H1 (cell line): ENCODE measurements at regions not wholly inside any gene's neighbourhood (a gene's known extent, or its start where the extent isn't known, plus 50 kb on each side); places are given as distances from the start of the nearest gene placed in this dataset.

Source experiments
- CTCF ChIA-PET: fragments of 300-600 bp; sonication (Branson Sonifier 250); formaldehyde crosslinking; loops from one replicate; lab custom pipeline; 2021; ENCODE audit not compliant: partially characterized antibody; lab: Charles Lee
- POLR2A ChIA-PET: fragments of 300-600 bp; sonication (Branson Sonifier 250); formaldehyde crosslinking; loops from one replicate; lab custom pipeline; 2021; ENCODE audit warnings: inconsistent platforms; ENCODE audit not compliant: partially characterized antibody; lab: Charles Lee
- DNase-seq, 2 experiments: peaks; one replicate each; pipeline versions ENCODE4 v3.0.0 to v3.0.0-alpha.2; 2010 to 2022; ENCODE audit warnings: low spot score in 2 of 2, low read depth in 1 of 2, mixed read lengths in 1 of 2
- FAIRE-seq: peaks from 2 replicates; lab custom pipeline; 2011; peaks lifted over from hg19 to GRCh38; lab: Jason Lieb, UNC
- H2AFZ ChIP-seq: 2 replicates; pipeline ENCODE4 v1.8.1; 2012; ENCODE audit warnings: low read length, inconsistent platforms
- H2AK5ac ChIP-seq: 2 replicates; pipeline ENCODE4 v1.6.1; 2013; ENCODE audit warnings: low read depth, low read length
- H2BK120ac ChIP-seq: replicated peaks from 2 replicates; pipeline ENCODE3; 2013; ENCODE audit warnings: low read depth, low read length, inconsistent platforms
- H2BK12ac ChIP-seq: 2 replicates; pipeline ENCODE4 v1.6.1; 2013; ENCODE audit warnings: low read depth, low read length
- H2BK15ac ChIP-seq: 2 replicates; pipeline ENCODE4 v1.6.1; 2013; ENCODE audit warnings: low read length
- H2BK20ac ChIP-seq: 2 replicates; pipeline ENCODE4 v1.6.1; 2013; ENCODE audit warnings: low read length
- H2BK5ac ChIP-seq: 2 replicates; pipeline ENCODE4 v1.6.1; 2013; ENCODE audit warnings: low read depth, low read length
- H3K14ac ChIP-seq: 2 replicates; pipeline ENCODE4 v1.6.1; 2013; ENCODE audit warnings: inconsistent platforms; ENCODE audit not compliant: insufficient read length
- H3K18ac ChIP-seq: 2 replicates; pipeline ENCODE4 v1.6.1; 2013; ENCODE audit warnings: low read length; ENCODE audit errors: extremely low read depth
- H3K23ac ChIP-seq: 2 replicates; pipeline ENCODE4 v1.6.1; 2013; ENCODE audit warnings: inconsistent platforms; ENCODE audit not compliant: insufficient read length
- H3K23me2 ChIP-seq: 2 replicates; pipeline ENCODE4 v1.6.1; 2013; ENCODE audit warnings: low read depth, low read length
- H3K27ac ChIP-seq: 2 replicates; pipeline ENCODE4 v1.6.1; 2011; ENCODE audit warnings: low read depth, low read length, inconsistent platforms
- H3K27me3 ChIP-seq, 4 experiments: replicated peaks in 1 of 4; 1 replicate in 1 of 4; 2 replicates in 3 of 4; pipeline versions ENCODE4 v1.6.1 to v1.8.1; 2011 to 2013; ENCODE audit warnings: low read length in 3 of 4, mild to moderate bottlenecking in 3 of 4, inconsistent platforms in 2 of 4, mixed read lengths in 2 of 4, moderate library complexity in 1 of 4; ENCODE audit not compliant: control insufficient read depth in 3 of 4, insufficient read depth in 3 of 4; ENCODE audit errors: extremely low read depth in 1 of 4
- H3K36me3 ChIP-seq, 4 experiments: 2 replicates each; pipeline versions ENCODE4 v1.6.1 to v1.8.1; 2011 to 2013; ENCODE audit warnings: mild to moderate bottlenecking in 4 of 4, low read length in 3 of 4, moderate library complexity in 2 of 4, control low read depth in 1 of 4, inconsistent platforms in 1 of 4; ENCODE audit not compliant: insufficient read depth in 4 of 4, control insufficient read depth in 2 of 4
- H3K4ac ChIP-seq: replicated peaks from 2 replicates; pipeline ENCODE3; 2013; ENCODE audit warnings: low read length, low read depth, mixed read lengths, inconsistent platforms; ENCODE audit not compliant: insufficient read length
- H3K4me1 ChIP-seq, 4 experiments: replicated peaks in 1 of 4; 1 replicate in 1 of 4; 2 replicates in 3 of 4; pipeline versions ENCODE4 v1.6.1 to v1.8.1; 2011 to 2013; ENCODE audit warnings: low read length in 3 of 4, inconsistent platforms in 2 of 4, mixed read lengths in 1 of 4; ENCODE audit not compliant: insufficient read depth in 4 of 4, control insufficient read depth in 3 of 4
- H3K4me2 ChIP-seq, 2 experiments: 2 replicates each; pipeline versions ENCODE4 v1.6.1 to v1.8.1; 2011 to 2013; ENCODE audit warnings: low read depth in 2 of 2, low read length in 2 of 2, control low read depth in 1 of 2, inconsistent platforms in 1 of 2, mild to moderate bottlenecking in 1 of 2; ENCODE audit not compliant: insufficient read depth in 1 of 2
- H3K4me3 ChIP-seq, 4 experiments: fragments of 200-600, 300-600 bp in 1 of 4; sonication (generic), shearing (Covaris generic), sonication (Bioruptor Twin) in 1 of 4; 2 replicates each; pipeline versions ENCODE4 v1.5.1 to v1.8.1; 2011 to 2016; ENCODE audit warnings: low read length in 4 of 4, low read depth in 3 of 4, control low read depth in 2 of 4, inconsistent platforms in 2 of 4, mild to moderate bottlenecking in 2 of 4, mixed read lengths in 1 of 4, moderate library complexity in 1 of 4; ENCODE audit not compliant: insufficient read depth in 2 of 4; ENCODE audit errors: extremely low read depth in 1 of 4
- H3K56ac ChIP-seq: replicated peaks from 2 replicates; pipeline ENCODE3; 2013; ENCODE audit warnings: low read depth, mild to moderate bottlenecking, mixed read lengths, low read length, inconsistent platforms; ENCODE audit not compliant: insufficient read length
- H3K79me1 ChIP-seq: 2 replicates; pipeline ENCODE4 v1.6.1; 2013; ENCODE audit warnings: low read depth, low read length, control low read depth
- H3K79me2 ChIP-seq, 2 experiments: 2 replicates each; pipeline versions ENCODE4 v1.6.1 to v1.8.1; 2012 to 2013; ENCODE audit warnings: low read length in 2 of 2, mild to moderate bottlenecking in 2 of 2, inconsistent platforms in 1 of 2; ENCODE audit not compliant: insufficient read depth in 2 of 2, control insufficient read depth in 1 of 2
- H3K9ac ChIP-seq, 4 experiments: replicated peaks in 1 of 4; 1 replicate in 1 of 4; 2 replicates in 3 of 4; pipeline versions ENCODE4 v1.6.1 to v1.8.1; 2011 to 2013; ENCODE audit warnings: low read depth in 3 of 4, low read length in 3 of 4, control low read depth in 2 of 4, mild to moderate bottlenecking in 2 of 4, moderate library complexity in 2 of 4, inconsistent platforms in 1 of 4; ENCODE audit errors: extremely low read depth in 1 of 4
- H3K9me3 ChIP-seq, 2 experiments: 2 replicates each; pipeline versions ENCODE4 v1.6.1 to v1.8.1; 2012 to 2013; ENCODE audit warnings: mild to moderate bottlenecking in 2 of 2, moderate library complexity in 2 of 2, control low read depth in 1 of 2, inconsistent platforms in 1 of 2, low read depth in 1 of 2, low read length in 1 of 2, mixed read lengths in 1 of 2; ENCODE audit not compliant: insufficient read depth in 2 of 2
- H4K20me1 ChIP-seq, 2 experiments: replicated peaks in 1 of 2; 2 replicates each; pipeline versions ENCODE3 to v1.8.1; 2011 to 2013; ENCODE audit warnings: inconsistent platforms in 2 of 2, low read length in 2 of 2, mild to moderate bottlenecking in 1 of 2; ENCODE audit not compliant: insufficient read depth in 2 of 2, control insufficient read depth in 1 of 2
- H4K5ac ChIP-seq: 2 replicates; pipeline ENCODE4 v1.6.1; 2013; ENCODE audit warnings: low read length, low read depth, mixed read lengths, inconsistent platforms; ENCODE audit not compliant: insufficient read length
- H4K8ac ChIP-seq: 2 replicates; pipeline ENCODE4 v1.8.0; 2013; ENCODE audit warnings: mild to moderate bottlenecking, moderate library complexity, low read length, inconsistent platforms; ENCODE audit not compliant: insufficient read depth; ENCODE audit errors: extremely low read depth
- H4K91ac ChIP-seq: replicated peaks from 2 replicates; pipeline ENCODE3; 2013; ENCODE audit warnings: low read length, mixed read lengths, inconsistent platforms; ENCODE audit not compliant: insufficient read length
- ASH2L ChIP-seq: fragments of 200-600, 300-600 bp; sonication (generic); IDR thresholded peaks from one replicate; pipeline ENCODE4 v1.7.1; 2017; ENCODE audit warnings: low read length
- CREB1 ChIP-seq: IDR thresholded peaks from 2 replicates; pipeline ENCODE4 v1.6.1; 2012; ENCODE audit warnings: inconsistent platforms
- CTBP2 ChIP-seq: IDR thresholded peaks from 2 replicates; pipeline ENCODE4 v1.7.0; 2011; ENCODE audit warnings: borderline replicate concordance, mild to moderate bottlenecking, moderate library complexity, mixed read lengths, low read length; ENCODE audit not compliant: insufficient read depth, insufficient read length
- EP300 ChIP-seq, 2 experiments: IDR thresholded peaks; 1 replicate in 1 of 2; 2 replicates in 1 of 2; pipeline ENCODE4 v1.6.1; 2011 to 2012; ENCODE audit warnings: low read depth in 2 of 2, low read length in 2 of 2, mild to moderate bottlenecking in 2 of 2, borderline replicate concordance in 1 of 2, inconsistent platforms in 1 of 2, moderate library complexity in 1 of 2
- KDM5A ChIP-seq: fragments of 200-600 bp; IDR thresholded peaks from 2 replicates; pipeline ENCODE4 v1.7.1; 2012; ENCODE audit warnings: mild to moderate bottlenecking, low read length, inconsistent platforms, mixed read lengths
- NANOG ChIP-seq: IDR thresholded peaks from 2 replicates; pipeline ENCODE4 v1.6.1; 2011; ENCODE audit warnings: low read length, low read depth, mild to moderate bottlenecking, inconsistent platforms; ENCODE audit not compliant: insufficient read depth, poor library complexity, severe bottlenecking
- POLR2A ChIP-seq, 2 experiments: IDR thresholded peaks; 1 replicate in 1 of 2; 2 replicates in 1 of 2; pipeline ENCODE4 v1.6.1; 2011; ENCODE audit warnings: low read depth in 2 of 2, low read length in 2 of 2, mild to moderate bottlenecking in 2 of 2; ENCODE audit errors: control extremely low read depth in 1 of 2
- POLR2AphosphoS5 ChIP-seq: IDR thresholded peaks from 2 replicates; pipeline ENCODE4 v1.6.1; 2011; ENCODE audit warnings: low read depth, low read length
- POU5F1 ChIP-seq: IDR thresholded peaks from 2 replicates; pipeline ENCODE4 v1.6.1; 2011; ENCODE audit warnings: low read depth, mild to moderate bottlenecking, low read length, moderate library complexity
- RBBP5 ChIP-seq: IDR thresholded peaks from 2 replicates; pipeline ENCODE4 v1.7.1; 2012; ENCODE audit warnings: low read depth, mild to moderate bottlenecking, inconsistent platforms, low read length, moderate library complexity, borderline replicate concordance
- RNF2 ChIP-seq: fragments of 200-900, 300-1000 bp; sonication (generic); IDR thresholded peaks from 2 replicates; pipeline ENCODE4 v1.7.1; 2016; ENCODE audit warnings: borderline replicate concordance, low read depth, mild to moderate bottlenecking, antibody characterized with exemption, low read length; ENCODE audit not compliant: poor library complexity, severe bottlenecking; ENCODE audit errors: missing control alignments
- SAP30 ChIP-seq: fragments of 300-600 bp; sonication (generic); IDR thresholded peaks from 2 replicates; pipeline ENCODE4 v1.7.1; 2012; ENCODE audit warnings: low read length, moderate library complexity, mild to moderate bottlenecking, inconsistent platforms; ENCODE audit not compliant: insufficient read depth, insufficient replicate concordance
- USF2 ChIP-seq: IDR thresholded peaks from 2 replicates; pipeline ENCODE4 v1.6.1; 2011; ENCODE audit warnings: low read length, improper control_type of control experiment
- YY1 ChIP-seq: IDR thresholded peaks from 2 replicates; pipeline ENCODE4 v1.6.1; 2011; ENCODE audit warnings: low read depth, mild to moderate bottlenecking, low read length
- WGBS, 2 experiments: shearing (Covaris generic) in 1 of 2; methylation state at CpG; one replicate each; pipeline versions ENCODE4 v1.1.6 to v1.1.7; 2013 to 2015; ENCODE audit warnings: low lambda C conversion rate in 2 of 2, mixed read lengths in 2 of 2, inconsistent platforms in 1 of 2, low coverage in 1 of 2, missing lambda C conversion rate in 1 of 2; ENCODE audit not compliant: insufficient replicate concordance in 2 of 2, insufficient coverage in 1 of 2, insufficient read length in 1 of 2; ENCODE audit errors: extremely low coverage in 1 of 2, missing lambda C conversion rate in 1 of 2; 5-methylcytosine and 5-hydroxymethylcytosine counted together

- no peak overlapping the region for H3K27ac ChIP-seq
- no peaks in the 10 kb centered on the region for H3K4me1 ChIP-seq
- no peak overlapping the region for H2BK12ac ChIP-seq
- H4K8ac ChIP-seq: no peak overlapping the region
- no peaks in the 10 kb centered on the region for H3K23me2 ChIP-seq
- H3K18ac ChIP-seq: no peak overlapping the region
- H3K27me3 ChIP-seq: no peaks in the 10 kb centered on the region
- no peak overlapping the region for H4K91ac ChIP-seq
- H3K4me2 ChIP-seq: no peak overlapping the region
- DNase-seq (no peak), FAIRE-seq (no peak)
- no peak overlapping the region for H2BK120ac ChIP-seq
- 81% methylated on average over 2 of the region's 2 CpGs; no CpG with 5 or more reads in 1 of the 2 experiments for WGBS, 2 experiments
- no peak overlapping the region for H3K23ac ChIP-seq
- H4K5ac ChIP-seq: no peak overlapping the region
- no peak overlapping the region for H2BK15ac ChIP-seq
- CTCF ChIA-PET: interaction anchor here (0.5 kb wide), 1 partner anchor 315 kb away, joined by 4 read pairs; no protein-coding TSS in a partner anchor
- H3K36me3 ChIP-seq: no peaks in the 10 kb centered on the region
- no peak overlapping the region for H3K9ac ChIP-seq
- H3K4ac ChIP-seq: no peak overlapping the region
- H2BK5ac ChIP-seq: no peak overlapping the region
- no peak overlapping the region for H3K56ac ChIP-seq
- no peak overlapping the region for H2AK5ac ChIP-seq
- POLR2A ChIA-PET: no interaction called here
- no peaks in the 10 kb centered on the region for H3K79me1 ChIP-seq
- no peak overlapping the region for H3K14ac ChIP-seq
- no peaks in the 10 kb centered on the region for H3K79me2 ChIP-seq
- no peak overlapping the region for H2BK20ac ChIP-seq
- H4K20me1 ChIP-seq: no peaks in the 10 kb centered on the region
- no peak overlapping the region for H2AFZ ChIP-seq
- H3K9me3 ChIP-seq: peaks cover 89% of the 10 kb centered on the region in 2 experiments
- no peak overlapping the region for H3K4me3 ChIP-seq
- TF ChIP-seq EP300 (IDR thresholded peaks at IDR 0.05; ENCODE audit: borderline replicate concordance in 1 of 2, low read depth in 2 of 2, low read length in 2 of 2) (no peak), POLR2A (IDR thresholded peaks at IDR 0.05; ENCODE audit: control extremely low read depth in 1 of 2, low read depth in 2 of 2, low read length in 2 of 2) (no peak), SAP30 (no peak), POU5F1 (no peak), POLR2AphosphoS5 (no peak), CTBP2 (no peak), RNF2 (no peak), RBBP5 (no peak), CREB1 (no peak), USF2 (no peak), NANOG (no peak), YY1 (no peak), ASH2L (no peak), KDM5A (no peak)
These were observed 83.9 kb downstream of the ZNF726 start for GRCh38 chr19:23998568-23998967.
